Epidermal melanocyte (primary cell): ENCODE measurements at regions not wholly inside any gene's neighbourhood (a gene's known extent, or its start where the extent isn't known, plus 50 kb on each side); places are given as distances from the start of the nearest gene placed in this dataset.
"Not testable (repeated sequence)": the region's sequence is repeated elsewhere in the genome, so short reads cannot be mapped to it uniquely, and the experiment has no call there.

Source experiments
- DNase-seq: peaks from one replicate; pipeline ENCODE4 v3.0.0; 2011; ENCODE audit warnings: low spot score; ENCODE audit not compliant: insufficient read length

DNA sequence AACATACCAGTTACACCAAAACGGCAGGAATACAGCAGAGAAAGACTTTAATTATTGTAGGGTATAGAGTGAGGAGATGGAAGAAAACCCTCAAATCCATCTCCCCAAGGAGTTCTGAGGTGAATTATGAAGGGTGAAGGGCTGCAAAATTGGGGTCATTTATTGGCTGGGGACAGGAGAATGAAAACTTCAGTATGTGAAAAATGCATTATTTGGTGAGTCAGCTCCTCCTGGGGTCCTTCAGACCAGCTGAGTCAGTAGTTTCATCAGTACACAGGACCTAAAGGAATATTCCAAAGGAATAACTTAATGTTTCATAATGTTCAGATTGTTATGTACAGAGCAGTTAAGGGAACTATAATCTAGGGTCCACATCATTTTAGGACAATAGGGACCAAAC lies 566.0 kb downstream of the GBE1 start:
- DNase-seq: no peak

DNA sequence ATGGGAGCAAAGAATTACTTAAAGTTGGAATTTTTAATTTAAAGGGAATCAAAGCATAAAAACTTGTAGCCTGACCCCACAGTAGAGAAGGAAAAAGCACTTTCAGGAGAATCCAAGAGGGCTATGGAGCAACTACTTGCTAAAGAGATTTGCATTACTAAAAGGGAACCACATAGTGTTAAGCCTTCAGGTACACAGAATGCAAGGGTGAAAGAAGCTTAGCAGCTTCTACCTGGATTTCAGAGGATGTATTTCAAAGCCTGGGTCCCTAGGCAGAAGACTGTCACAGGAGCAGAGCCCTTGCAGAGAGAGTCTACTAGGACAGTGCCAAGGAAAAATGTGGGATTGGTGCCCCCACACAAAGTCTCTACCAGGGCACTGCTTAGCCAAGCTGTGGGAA lies 575.0 kb downstream of the GBE1 start:
- no peak for DNase-seq

DNA sequence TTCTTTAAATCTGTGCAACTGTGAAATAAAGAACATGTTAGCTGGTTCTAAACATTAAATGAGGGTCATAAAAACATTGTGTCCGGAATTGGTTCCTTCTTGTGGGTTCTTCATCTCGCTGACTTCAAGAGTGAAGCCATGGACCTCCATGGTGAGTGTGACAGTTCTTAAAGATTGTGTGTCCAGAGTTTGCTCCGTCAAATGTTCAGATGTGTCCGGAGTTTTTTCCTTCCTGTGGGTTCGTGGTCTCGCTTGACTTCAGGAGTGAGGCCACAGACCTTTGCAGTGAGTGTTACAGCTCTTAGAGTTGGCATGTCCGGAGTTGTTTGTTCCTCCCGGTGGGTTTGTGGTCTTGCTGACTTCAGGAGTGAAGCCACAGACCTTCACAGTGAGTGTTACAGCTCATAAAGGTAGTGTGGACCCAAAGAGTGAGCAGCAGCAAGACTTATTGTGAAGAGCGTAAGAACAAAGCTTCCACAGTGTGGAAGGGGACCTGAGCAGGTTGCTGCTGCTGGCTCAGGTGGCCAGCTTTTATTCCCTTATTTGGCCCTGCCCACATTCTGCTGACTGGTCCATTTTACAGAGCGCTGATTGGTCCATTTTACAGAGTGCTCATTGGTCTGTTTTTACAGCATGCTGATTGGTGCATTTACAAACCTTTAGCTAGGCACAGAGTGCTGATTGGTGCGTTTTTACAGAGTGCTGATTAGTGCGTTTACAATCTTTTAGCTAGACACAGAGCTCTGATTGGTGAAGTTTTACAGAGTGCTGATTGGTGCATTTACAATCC lies 579.2 kb downstream of the GBE1 start:
- not testable (repeated sequence) for DNase-seq

DNA sequence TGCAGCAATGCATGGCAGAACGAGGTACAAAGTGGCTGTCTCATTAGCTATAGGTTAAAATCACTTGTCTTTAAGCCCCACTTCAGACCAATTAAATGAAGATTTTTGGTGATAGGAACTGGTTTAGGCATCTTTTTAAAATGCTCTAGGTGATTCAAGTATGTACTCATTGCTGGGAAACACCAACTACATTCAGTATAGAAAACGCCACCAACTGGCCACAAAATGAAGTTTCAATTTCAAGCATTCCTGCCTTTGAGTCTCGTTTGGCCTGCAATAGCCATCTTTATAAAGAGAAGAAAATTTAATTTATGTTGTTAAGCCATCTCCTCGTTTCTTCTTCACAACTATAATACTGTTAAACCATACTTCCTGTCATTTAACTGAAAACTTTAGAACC lies 587.9 kb downstream of the GBE1 start:
- DNase-seq: no peak

DNA sequence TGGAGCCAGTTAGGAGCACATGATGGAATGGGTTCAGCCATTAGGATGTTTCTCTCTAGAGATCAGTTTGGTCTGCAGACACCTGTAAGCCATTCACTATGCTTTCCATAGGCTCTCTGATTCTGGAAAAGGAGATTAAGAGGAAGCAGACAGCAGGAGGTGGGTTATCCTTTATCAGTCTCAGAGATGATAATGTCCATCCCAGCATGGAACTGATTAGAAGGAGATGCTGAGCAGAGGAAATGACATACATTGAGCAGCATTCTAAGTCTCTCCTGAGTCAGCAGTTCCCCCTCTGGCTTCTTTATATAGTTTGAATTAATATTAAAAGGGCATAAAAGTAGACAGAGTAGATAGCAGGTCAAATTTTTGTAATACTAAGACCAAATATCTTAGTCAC lies 591.1 kb downstream of the GBE1 start:
- DNase-seq: no peak

DNA sequence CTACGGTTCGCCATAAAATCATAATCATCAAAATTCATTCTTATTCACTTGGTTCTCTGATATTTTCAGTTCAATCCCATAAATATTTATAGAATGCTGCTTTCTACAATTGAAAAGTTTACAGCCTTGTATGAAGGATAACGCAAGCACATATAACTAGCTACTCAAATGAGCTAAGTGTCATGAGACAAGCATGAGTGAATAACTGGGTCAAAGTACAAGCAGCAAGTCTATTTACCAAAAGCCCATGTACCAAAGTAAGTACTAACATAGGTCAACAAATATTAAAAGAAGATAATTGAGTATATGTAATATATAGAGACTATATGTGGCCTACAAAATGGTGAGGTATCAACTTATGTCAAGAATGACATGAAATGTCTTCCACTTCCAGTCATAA lies 596.6 kb downstream of the GBE1 start:
- DNase-seq: no peak

DNA sequence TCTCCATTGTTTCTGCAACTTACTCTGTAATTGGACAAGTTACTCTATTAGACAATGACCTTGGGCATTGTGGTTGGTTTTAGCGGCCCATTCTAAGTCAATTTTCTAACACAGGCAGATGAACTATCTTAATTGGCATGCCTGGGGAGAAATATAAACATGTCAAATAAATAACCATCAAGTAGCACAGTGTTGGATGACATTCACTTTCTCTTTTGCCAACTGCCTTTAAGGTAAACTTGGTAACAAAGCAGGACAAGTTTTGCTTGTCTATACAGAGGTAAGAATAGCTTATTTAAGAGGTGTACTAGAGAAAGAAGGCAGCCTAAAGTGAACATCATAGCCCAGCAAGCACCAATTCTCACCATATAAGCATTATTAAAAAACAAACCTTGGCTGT lies 599.6 kb downstream of the GBE1 start:
- no peak for DNase-seq

DNA sequence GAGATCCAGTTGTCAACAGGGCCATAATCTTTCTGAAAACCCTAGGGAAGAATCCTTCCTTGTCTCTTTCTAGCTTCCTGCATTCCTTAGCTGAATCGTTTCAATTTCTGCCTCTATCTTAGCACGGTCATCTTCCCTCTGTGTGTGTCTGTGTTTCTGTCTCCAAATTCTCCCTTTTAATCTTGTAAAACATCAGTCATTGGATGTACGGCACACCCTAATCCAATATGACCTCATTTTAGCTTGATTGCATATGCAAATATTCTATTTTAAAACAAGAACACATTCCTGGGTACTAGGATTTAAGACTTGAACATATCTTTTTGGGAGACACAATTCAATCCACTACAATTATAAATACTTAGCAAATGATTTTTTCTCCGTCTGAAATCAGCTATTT lies 600.3 kb downstream of the GBE1 start:
- no peak for DNase-seq

DNA sequence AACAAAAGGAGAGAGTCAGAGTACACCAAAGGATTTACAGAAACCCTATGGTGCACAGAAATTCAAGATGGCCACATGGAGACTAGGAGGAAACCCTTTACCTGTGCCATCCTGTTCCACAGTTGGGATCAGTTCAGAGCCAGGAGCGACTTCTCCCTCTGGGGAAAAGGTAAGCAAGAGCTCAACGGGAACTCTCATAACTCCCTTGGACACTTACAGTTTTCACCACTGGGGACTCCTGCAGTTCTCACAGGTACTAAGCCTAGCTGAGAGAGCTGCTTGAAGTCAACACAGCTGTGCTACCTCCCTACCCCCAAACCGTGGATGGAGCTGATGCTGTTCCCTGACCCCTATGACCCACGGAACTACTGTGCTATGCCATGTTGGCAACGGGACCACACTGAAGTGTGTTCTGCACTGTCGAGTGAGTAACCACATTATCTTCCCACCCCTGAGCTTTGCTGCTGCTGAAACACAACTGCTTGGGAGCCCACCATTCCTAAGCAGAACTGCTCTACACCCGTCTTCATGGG lies 606.8 kb downstream of the GBE1 start:
- DNase-seq: no peak

DNA sequence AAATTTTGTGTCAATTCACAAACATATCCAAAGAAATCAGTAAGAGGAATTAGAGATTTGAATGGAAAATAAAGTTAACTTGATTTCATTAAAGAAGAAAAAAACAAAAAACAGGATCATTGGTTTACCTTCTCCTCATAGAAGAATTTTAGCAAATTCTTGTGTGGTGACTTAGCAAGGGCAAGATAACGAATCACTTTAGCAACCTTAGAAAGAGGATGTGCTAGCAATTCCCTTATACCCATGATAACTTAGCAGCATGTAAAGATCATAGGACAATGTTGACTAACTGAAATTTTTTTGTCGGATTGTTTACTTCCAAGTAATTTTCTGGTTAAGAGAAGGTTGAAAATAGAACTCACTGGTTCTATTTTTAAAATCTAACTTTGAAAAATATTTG lies 609.3 kb downstream of the GBE1 start:
- no peak for DNase-seq

DNA sequence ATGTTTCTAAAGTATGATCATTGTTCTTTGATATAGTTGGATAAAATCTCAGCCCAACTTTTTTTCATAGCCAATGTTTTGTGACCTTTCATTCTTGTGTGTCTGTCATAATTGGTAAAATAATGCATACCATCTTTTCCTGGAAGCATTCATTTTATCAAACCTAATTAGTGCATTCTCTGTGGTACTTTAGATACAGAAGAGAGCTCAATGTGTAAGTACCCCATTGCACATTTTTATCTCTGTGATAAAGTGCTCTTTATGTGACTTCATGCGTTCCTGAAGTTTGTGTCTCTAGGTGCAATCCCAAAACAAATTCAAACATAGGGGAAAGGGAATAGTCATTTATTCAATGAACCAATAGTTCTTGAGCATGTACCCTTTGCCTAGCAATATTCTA lies 628.5 kb downstream of the GBE1 start:
- no peak for DNase-seq

DNA sequence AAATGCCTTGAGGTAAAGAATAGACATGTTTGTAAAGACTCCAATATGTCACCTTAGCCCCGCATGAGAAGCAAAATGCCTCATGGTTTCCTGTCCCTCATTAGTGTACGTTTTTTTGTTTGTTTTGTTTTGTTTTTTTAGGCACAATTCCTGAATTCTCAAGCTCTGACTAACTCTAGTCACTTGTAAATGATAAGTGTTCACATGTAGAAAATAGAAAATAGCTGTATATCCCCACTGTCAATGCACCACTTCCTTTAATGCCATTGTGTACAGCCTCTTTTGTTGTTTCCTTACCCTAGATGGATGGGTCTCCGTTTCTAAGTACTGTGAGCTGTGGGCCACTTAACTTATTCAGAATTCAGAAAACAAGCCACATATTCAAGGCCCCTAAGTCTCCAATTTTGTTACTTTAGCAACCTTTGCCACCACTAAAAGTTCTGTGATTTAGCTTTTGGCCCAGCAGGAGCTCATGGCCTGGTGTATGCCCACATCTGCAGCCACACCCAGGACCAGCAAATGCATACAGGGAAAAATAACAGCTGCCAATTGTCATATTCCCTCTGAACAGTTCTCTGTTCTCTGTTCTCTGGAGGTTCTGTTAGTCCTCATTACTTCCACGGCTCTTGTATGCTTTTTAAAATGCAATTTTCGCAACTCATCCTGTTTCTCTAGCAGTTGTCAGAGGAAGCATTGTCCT lies 655.5 kb downstream of the GBE1 start:
- DNase-seq: no peak

DNA sequence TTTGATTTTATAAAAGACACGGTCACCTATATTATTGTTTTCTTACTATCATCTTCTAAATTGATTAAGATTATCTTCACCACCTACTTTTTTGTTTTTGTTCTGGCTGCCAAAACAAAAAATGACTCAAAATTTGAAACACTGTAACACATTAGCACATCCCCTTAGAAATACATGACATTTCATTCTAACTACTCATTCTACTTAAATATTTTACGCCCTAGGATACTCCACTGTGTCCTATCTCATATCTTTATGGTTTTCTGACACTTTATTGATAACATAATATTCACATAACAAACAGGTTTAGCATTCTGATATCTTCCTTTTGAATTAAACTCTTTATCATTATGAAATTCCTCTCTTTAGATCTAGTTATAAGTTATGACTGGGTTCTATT lies 656.2 kb downstream of the GBE1 start:
- no peak for DNase-seq

DNA sequence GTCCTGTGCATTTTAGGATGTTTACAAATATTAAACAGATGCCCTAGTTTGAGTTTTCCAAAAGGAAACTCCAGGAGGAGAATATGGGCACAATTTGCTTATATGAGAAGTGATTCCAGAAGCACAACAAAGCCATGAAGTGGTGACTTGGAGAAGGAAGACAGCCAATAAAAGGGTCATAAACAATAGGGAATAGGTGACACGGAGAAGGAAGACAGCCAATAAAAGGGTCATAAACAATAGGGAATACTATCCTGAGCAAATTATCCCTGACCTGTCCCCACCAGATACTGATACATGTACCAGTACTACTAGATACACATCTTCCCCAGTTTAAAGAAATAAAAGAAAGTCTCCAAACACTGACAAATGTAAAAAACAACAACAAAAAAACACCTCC lies 663.6 kb downstream of the GBE1 start:
- no peak for DNase-seq

DNA sequence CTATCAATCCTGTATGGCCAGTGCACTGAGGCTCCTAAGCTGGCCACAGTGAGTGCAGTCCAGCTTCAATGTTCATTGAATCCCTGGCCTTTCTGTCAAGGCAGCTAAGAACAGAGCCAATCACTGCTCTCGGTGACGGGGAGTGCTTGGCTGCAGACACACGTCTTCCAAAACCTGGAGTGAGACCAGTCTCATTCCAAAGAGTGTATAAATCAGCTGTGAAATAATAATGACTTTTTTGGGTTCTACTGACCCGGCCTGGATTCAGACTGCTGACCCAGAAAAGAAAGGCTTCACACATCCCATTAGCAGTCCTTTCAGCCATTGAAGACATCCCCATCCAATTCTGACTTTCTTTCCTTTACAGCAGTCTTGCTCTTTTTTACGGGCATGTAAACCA lies 665.5 kb downstream of the GBE1 start:
- DNase-seq: no peak

DNA sequence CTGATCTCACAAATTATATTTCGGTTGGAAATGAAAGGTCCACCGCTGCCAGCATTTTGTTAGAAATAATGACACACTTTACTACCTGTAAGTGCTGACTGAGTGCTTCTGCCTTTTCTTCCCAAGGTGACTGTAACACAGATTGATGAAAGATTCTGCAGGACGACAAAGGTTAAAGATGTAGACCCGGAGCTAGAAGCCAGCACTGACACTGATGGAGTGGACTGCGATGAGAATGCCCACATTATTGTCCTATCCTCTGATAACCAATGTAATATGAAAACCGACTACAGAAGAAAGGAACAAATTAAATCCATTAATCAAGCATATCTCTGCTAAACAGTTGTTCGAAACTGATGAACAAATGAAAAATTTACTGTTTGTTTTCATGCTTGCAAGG lies 666.5 kb downstream of the GBE1 start:
- DNase-seq: no peak

DNA sequence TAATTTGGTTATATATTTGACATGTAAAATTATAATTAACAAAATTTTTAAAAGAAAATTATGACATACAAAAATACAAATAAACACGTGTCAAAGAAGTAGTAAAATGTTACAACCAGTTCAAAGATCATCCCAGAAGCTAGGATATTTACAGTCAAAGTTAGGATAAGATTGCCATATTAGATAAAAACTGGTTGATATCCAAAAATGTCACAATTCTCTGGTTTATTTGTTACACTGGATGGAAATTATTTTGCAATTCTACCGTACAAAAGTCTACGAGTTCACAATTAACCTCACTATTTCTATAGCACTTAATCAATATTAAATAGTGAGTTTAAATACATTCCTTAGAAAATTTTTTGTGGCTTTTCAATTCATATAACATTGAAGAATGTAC lies 673.8 kb downstream of the GBE1 start:
- DNase-seq: no peak

DNA sequence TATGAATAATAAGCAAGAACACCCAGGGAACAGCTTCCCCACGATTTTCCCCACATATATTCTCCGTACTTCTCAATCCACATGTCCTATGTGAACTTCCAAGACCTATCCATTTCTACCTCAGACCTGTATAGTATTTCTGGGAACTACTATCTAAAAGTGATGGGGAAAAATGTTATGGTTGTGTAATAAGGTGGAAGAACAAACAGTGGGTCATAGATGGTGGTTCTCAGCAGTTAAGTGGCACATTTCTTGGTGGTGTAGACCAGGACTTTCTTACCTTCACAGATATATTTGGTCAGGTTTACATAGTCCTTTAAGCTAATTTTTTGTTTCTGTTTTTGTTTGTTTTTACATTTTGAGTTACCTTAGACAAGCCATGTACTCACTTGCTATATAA lies 675.1 kb downstream of the GBE1 start:
- no peak for DNase-seq

DNA sequence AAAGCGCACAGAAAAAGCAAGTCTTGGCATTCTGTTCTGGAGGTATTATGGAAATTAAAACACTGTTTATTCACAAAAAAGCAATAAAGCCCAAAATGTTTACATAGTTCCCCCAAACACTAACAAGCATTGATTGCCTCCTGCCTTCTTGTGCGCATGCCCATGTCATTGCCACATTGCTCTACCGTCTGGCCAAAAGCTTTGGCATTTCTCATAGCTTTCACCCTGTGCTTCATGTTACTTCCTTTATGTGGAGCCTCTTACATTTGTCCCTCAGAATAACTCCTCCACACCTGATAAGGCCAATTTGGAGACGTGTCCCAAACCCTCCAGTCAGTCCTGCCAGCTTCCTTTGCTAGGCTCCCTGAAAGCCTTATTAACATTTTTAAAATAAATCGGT lies 680.8 kb downstream of the GBE1 start:
- no peak for DNase-seq

DNA sequence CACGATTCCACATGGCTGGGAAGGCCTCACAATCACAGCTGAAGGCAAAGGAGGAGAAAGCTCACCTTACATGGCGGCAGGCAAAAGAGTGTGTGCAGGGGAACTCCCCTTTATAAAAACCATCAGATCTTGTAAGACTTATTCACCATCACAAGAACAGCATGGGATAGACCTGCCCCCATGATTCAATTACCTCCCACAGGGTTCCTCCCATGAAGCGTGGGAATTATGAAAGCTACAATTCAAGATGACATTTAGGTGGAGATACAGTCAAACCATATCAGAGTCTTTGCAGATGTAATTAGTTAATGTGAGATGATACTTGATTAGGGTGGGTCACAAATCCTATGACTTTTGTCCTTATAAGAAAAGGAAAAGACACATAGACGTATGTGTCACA lies 688.9 kb downstream of the GBE1 start:
- no peak for DNase-seq

DNA sequence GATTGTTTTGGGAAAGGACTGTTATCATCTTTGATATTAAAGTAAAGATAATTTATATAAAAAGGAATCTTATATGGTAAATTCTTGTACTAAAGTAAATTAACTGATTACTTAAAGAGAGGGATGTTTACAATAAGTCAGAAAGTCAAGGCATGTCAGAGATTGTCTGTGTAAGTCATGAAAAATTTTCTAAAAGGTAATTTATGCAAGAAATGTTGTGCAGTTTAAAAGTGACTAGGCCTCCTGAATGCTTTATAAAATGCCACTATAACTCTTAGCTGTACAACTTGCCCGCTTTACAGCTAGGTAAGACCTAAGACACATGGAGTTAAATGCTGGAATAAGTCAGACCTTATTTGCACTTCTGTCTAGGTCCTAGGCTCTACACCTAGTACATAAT lies 692.9 kb downstream of the GBE1 start:
- no peak for DNase-seq

DNA sequence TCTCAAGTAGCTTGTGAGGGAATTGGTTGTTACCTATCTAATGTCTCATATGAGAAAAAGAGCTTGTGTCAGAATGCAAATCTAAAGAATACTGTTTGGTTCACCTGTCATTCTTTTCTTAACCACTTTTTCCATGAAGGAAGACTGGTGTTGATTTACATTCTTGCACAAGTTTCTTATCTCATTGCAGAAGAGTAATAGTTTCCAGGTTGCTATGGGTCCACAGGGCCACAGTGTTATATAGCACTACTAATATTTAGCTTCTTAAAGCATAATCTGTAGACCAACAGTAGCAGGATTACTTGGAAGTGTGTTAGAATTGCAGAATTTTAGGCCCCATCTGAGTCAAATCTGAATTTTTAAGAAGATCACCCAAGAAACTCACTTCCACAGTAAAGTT lies 697.5 kb downstream of the GBE1 start:
- no peak for DNase-seq

DNA sequence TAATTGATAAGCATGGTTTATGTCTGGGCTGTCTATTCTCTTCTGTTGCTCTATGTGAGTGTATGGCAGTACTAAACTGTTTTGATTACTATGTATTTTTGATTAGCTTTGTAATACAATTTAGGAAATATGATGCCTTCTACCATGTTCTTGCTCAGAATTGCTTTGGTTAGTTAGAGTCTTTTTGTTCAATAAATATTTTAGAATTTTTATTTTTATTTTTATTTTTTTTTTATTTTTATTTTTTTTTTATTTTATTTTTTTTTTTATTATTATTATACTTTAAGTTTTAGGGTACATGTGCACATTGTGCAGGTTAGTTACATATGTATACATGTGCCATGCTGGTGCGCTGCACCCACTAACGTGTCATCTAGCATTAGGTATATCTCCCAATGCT lies 710.3 kb downstream of the GBE1 start:
- DNase-seq: not testable (repeated sequence)
